Endodermal cell (in vitro differentiated cells): ENCODE measurements at regions not wholly inside any gene's neighbourhood (a gene's known extent, or its start where the extent isn't known, plus 50 kb on each side); places are given as distances from the start of the nearest gene placed in this dataset.

ENCODE experiments used
- DNase-seq: peaks from one replicate; pipeline ENCODE4 v3.0.0-alpha.2; 2017
- H3K27ac ChIP-seq: 2 replicates; pipeline ENCODE4 v1.5.1; 2013; ENCODE audit warnings: mild to moderate bottlenecking, low read depth, low read length, moderate library complexity
- H3K27me3 ChIP-seq: 2 replicates; pipeline ENCODE4 v1.6.1; 2013; ENCODE audit warnings: mild to moderate bottlenecking, low read length, moderate library complexity; ENCODE audit not compliant: insufficient read depth, control insufficient read depth, poor library complexity, severe bottlenecking
- H3K36me3 ChIP-seq: 2 replicates; pipeline ENCODE4 v1.7.0; 2013; ENCODE audit warnings: mild to moderate bottlenecking, low read length, moderate library complexity; ENCODE audit not compliant: control insufficient read depth, insufficient read depth
- H3K4me1 ChIP-seq: one replicate; pipeline ENCODE4 v1.7.0; 2013; ENCODE audit warnings: low read length; ENCODE audit not compliant: control insufficient read depth, insufficient read depth
- H3K4me3 ChIP-seq: 2 replicates; pipeline ENCODE4 v1.5.1; 2013; ENCODE audit warnings: mild to moderate bottlenecking, low read length, moderate library complexity
- H3K9ac ChIP-seq: 2 replicates; pipeline ENCODE4 v1.6.1; 2013; ENCODE audit warnings: mild to moderate bottlenecking, low read length, moderate library complexity; ENCODE audit not compliant: poor library complexity, severe bottlenecking; ENCODE audit errors: extremely low read depth
- H3K9me3 ChIP-seq: 2 replicates; pipeline ENCODE4 v1.6.1; 2013; ENCODE audit warnings: mild to moderate bottlenecking, low read length, moderate library complexity; ENCODE audit not compliant: control insufficient read depth
- H3K27ac Mint-ChIP-seq: 2 replicates; pipeline ENCODE4 v1.8.0; 2020; ENCODE audit warnings: mixed read lengths
- H3K27me3 Mint-ChIP-seq: 2 replicates; pipeline ENCODE4 v1.8.0; 2021; ENCODE audit warnings: mild to moderate bottlenecking, mixed read lengths; ENCODE audit not compliant: insufficient read depth
- H3K36me3 Mint-ChIP-seq: 2 replicates; pipeline ENCODE4 v1.8.0; 2020; ENCODE audit warnings: low read depth, mixed read lengths
- H3K4me1 Mint-ChIP-seq: 2 replicates; pipeline ENCODE4 v1.8.0; 2020; ENCODE audit warnings: mixed read lengths
- H3K4me3 Mint-ChIP-seq: 2 replicates; pipeline ENCODE4 v1.8.0; 2020; ENCODE audit warnings: mild to moderate bottlenecking, moderate library complexity, mixed read lengths
- H3K9me3 Mint-ChIP-seq: 2 replicates; pipeline ENCODE4 v1.8.0; 2020; ENCODE audit warnings: mild to moderate bottlenecking, mixed read lengths
- CTCF ChIP-seq: fragments of 200-600 bp; sonication (generic); conservative IDR thresholded peaks from 2 replicates; pipeline ENCODE4 v1.5.0; 2021; ENCODE audit warnings: antibody characterized with exemption, mild to moderate bottlenecking
- WGBS, 2 experiments: methylation state at CpG; one replicate each; pipeline versions ENCODE4 v1.1.5 to v1.1.7; 2013; ENCODE audit warnings: missing lambda C conversion rate in 2 of 2, mixed read lengths in 1 of 2; ENCODE audit not compliant: insufficient coverage in 1 of 2, insufficient read length in 1 of 2; 5-methylcytosine and 5-hydroxymethylcytosine counted together

DNA sequence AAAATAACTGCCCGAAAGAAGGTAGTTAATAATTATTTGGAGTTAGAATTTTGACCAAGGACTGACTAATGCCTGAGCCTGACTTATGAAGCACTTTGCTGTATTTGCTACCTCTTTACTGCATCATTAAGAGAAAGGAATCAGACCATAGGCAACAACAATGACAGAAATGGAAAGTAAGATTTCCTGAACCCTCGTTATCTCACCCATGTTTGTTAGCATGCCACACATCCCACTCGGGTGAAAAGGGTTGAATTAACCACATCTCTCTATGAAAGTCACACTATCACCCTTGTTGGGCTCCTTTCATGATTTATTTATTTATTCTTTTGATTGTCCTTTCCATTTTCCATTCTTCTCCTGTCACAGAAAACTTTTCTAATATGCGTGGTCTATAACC is 59.6 kb downstream of the OLIG3 start:
- H3K4me1 Mint-ChIP-seq = no peaks in the 10 kb centered on the region
- Histone ChIP-seq H3K9ac (no peak overlapping the region), H3K4me3 (no peak overlapping the region), H3K27me3 (no peaks in the 10 kb centered on the region), H3K4me1 (no peaks in the 10 kb centered on the region), H3K36me3 (no peaks in the 10 kb centered on the region), H3K9me3 (no peaks in the 10 kb centered on the region), H3K27ac (no peak overlapping the region)
- WGBS, 2 experiments = 92 to 100% methylated on average over 2 to 4 of the region's 4 CpGs
- TF ChIP-seq CTCF = no peak
- no peak overlapping the region for H3K27ac Mint-ChIP-seq
- no peaks in the 10 kb centered on the region for H3K27me3 Mint-ChIP-seq
- H3K9me3 Mint-ChIP-seq = no peaks in the 10 kb centered on the region
- DNase-seq = no peak
- no peak overlapping the region for H3K4me3 Mint-ChIP-seq
- H3K36me3 Mint-ChIP-seq = no peaks in the 10 kb centered on the region

GRCh38 chr6:137432054-137432611 is 62.1 kb downstream of the OLIG3 start:
- no peak overlapping the region for H3K9ac ChIP-seq
- no peaks in the 10 kb centered on the region for H3K4me1 ChIP-seq
- H3K36me3 Mint-ChIP-seq = no peaks in the 10 kb centered on the region
- no peaks in the 10 kb centered on the region for H3K9me3 Mint-ChIP-seq
- peak overlapping the region; percentile 56 for H3K27ac ChIP-seq
- no peaks in the 10 kb centered on the region for H3K4me1 Mint-ChIP-seq
- no peaks in the 10 kb centered on the region for H3K27me3 ChIP-seq
- TF ChIP-seq CTCF = no peak
- H3K4me3 Mint-ChIP-seq = no peak overlapping the region
- 75 to 89% methylated on average over 4 of the region's 4 CpGs for WGBS, 2 experiments
- no peak overlapping the region for H3K4me3 ChIP-seq
- no peaks in the 10 kb centered on the region for H3K36me3 ChIP-seq
- H3K27ac Mint-ChIP-seq = no peak overlapping the region
- no peaks in the 10 kb centered on the region for H3K9me3 ChIP-seq
- no peaks in the 10 kb centered on the region for H3K27me3 Mint-ChIP-seq
- DNase-seq = no peak

DNA sequence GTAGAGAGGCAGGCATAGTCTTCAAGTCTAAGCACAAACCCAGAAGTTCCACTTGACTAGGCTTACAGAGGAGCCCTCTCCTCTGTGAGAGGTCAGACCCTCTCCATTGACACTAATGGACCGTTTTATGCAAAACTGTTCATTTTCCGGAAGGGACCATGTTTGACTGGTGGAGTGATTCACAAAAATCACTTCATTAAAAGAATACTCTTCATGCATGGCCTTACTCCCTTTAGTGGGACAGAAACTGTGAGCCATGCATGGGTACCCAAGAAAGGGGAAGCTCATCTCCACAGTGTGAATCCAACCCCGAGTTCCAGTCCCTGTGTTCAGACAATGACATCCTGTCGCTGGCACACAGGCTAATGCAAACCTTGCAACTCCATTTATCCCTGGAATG is 63.2 kb downstream of the OLIG3 start:
- no peak overlapping the region for H3K27ac ChIP-seq
- no peaks in the 10 kb centered on the region for H3K9me3 Mint-ChIP-seq
- no peaks in the 10 kb centered on the region for H3K27me3 ChIP-seq
- H3K36me3 Mint-ChIP-seq = no peaks in the 10 kb centered on the region
- H3K36me3 ChIP-seq = no peaks in the 10 kb centered on the region
- no peak for DNase-seq
- TF ChIP-seq CTCF = no peak
- H3K4me3 ChIP-seq = no peak overlapping the region
- H3K27ac Mint-ChIP-seq = no peak overlapping the region
- H3K4me3 Mint-ChIP-seq = no peak overlapping the region
- WGBS, 2 experiments = 80 to 92% methylated on average over 3 to 4 of the region's 4 CpGs
- no peak overlapping the region for H3K9ac ChIP-seq
- H3K4me1 Mint-ChIP-seq = no peaks in the 10 kb centered on the region
- no peaks in the 10 kb centered on the region for H3K9me3 ChIP-seq
- no peaks in the 10 kb centered on the region for H3K4me1 ChIP-seq
- no peaks in the 10 kb centered on the region for H3K27me3 Mint-ChIP-seq
